ENCODE measurements at regions not wholly inside any gene's neighbourhood (a gene's known extent, or its start where the extent isn't known, plus 50 kb on each side); places are given as distances from the start of the nearest gene placed in this dataset.
"Not testable (repeated sequence)": the region's sequence is repeated elsewhere in the genome, so short reads cannot be mapped to it uniquely, and the experiment has no call there.

- DNase-seq (ENCODE audit: low read depth): no peak
Measured at GRCh38 chr12:34304546-34304945, 282.2 kb downstream of the ALG10 start.

GRCh38 chr12:34305176-34305575, 282.9 kb downstream of the ALG10 start:
- no peak for DNase-seq (ENCODE audit: low read depth)

GRCh38 chr12:34306133-34306830, 284.0 kb downstream of the ALG10 start:
- DNase-seq (ENCODE audit: low read depth): no peak

GRCh38 chr12:34309806-34310804, 287.8 kb downstream of the ALG10 start:
- not testable (repeated sequence) for DNase-seq (ENCODE audit: low read depth)

- DNase-seq (ENCODE audit: low read depth): no peak
Measured at GRCh38 chr12:34311337-34311736, 289.0 kb downstream of the ALG10 start.

- DNase-seq (ENCODE audit: low read depth): no peak
Measured at GRCh38 chr12:34327671-34328070, 305.4 kb downstream of the ALG10 start.

- no peak for DNase-seq (ENCODE audit: low read depth)
Measured at GRCh38 chr12:34333337-34333736, 311.0 kb downstream of the ALG10 start.

GRCh38 chr12:34334538-34334937, 312.2 kb downstream of the ALG10 start:
- DNase-seq (ENCODE audit: low read depth): no peak

- no peak for DNase-seq (ENCODE audit: low read depth)
Measured at GRCh38 chr12:34334953-34335743, 312.9 kb downstream of the ALG10 start.

- DNase-seq (ENCODE audit: low read depth): no peak
Measured at GRCh38 chr12:34335819-34336262, 313.5 kb downstream of the ALG10 start.

GRCh38 chr12:34336619-34337465, 314.5 kb downstream of the ALG10 start:
- DNase-seq (ENCODE audit: low read depth): no peak

GRCh38 chr12:34338751-34339150, 316.5 kb downstream of the ALG10 start:
- DNase-seq (ENCODE audit: low read depth): no peak

- no peak for DNase-seq (ENCODE audit: low read depth)
Measured at GRCh38 chr12:34339922-34340321, 317.6 kb downstream of the ALG10 start.

GRCh38 chr12:34340534-34341361, 318.5 kb downstream of the ALG10 start:
- DNase-seq (ENCODE audit: low read depth): no peak

- no peak for DNase-seq (ENCODE audit: low read depth)
Measured at GRCh38 chr12:34341362-34341733, 319.1 kb downstream of the ALG10 start.

- no peak for DNase-seq (ENCODE audit: low read depth)
Measured at GRCh38 chr12:34342048-34342447, 319.8 kb downstream of the ALG10 start.

GRCh38 chr12:34343345-34343744, 321.0 kb downstream of the ALG10 start:
- DNase-seq (ENCODE audit: low read depth): no peak

GRCh38 chr12:34343766-34344165, 321.5 kb downstream of the ALG10 start:
- DNase-seq (ENCODE audit: low read depth): no peak

- DNase-seq (ENCODE audit: low read depth): no peak
Measured at GRCh38 chr12:34344851-34345522, 322.7 kb downstream of the ALG10 start.

- DNase-seq (ENCODE audit: low read depth): no peak
Measured at GRCh38 chr12:34345801-34346200, 323.5 kb downstream of the ALG10 start.
